MCF 10A (cell line): ENCODE measurements at regions not wholly inside any gene's neighbourhood (a gene's known extent, or its start where the extent isn't known, plus 50 kb on each side); places are given as distances from the start of the nearest gene placed in this dataset.
A peak's percentile ranks its signal among the peaks of the same experiment; 100 is the strongest.
"Not testable (repeated sequence)": the region's sequence is repeated elsewhere in the genome, so short reads cannot be mapped to it uniquely, and the experiment has no call there.

Source experiments
- BruUV-seq: library from RNA; stranded (reverse); fragments of 400-500 nt; replicated peaks from 2 replicates; lab custom pipeline; 2021; lab: Mats Ljungman, UMichigan
- CTCF ChIA-PET: fragments of 300-600 bp; sonication (Branson Sonifier 250); formaldehyde crosslinking; extraction: SDS; loops from one replicate; lab custom pipeline; 2021; ENCODE audit warnings: antibody characterized with exemption, inconsistent platforms; lab: Yijun Ruan, JAX
- POLR2A ChIA-PET: fragments of 300-600, 350-650 bp; sonication (Branson Sonifier 250); formaldehyde crosslinking; extraction: SDS; loops from one replicate; lab custom pipeline; 2020; ENCODE audit warnings: antibody characterized with exemption, inconsistent platforms; lab: Yijun Ruan, JAX
- DNase-seq: peaks from one replicate; pipeline ENCODE4 v3.0.0-alpha.2; 2018; ENCODE audit not compliant: unreplicated experiment
- H3K27ac Mint-ChIP-seq: one replicate; pipeline ENCODE4 v1.8.0; 2022; ENCODE audit warnings: mild to moderate bottlenecking, low read depth, mixed read lengths; ENCODE audit not compliant: unreplicated experiment
- H3K27me3 Mint-ChIP-seq: one replicate; pipeline ENCODE4 v1.8.0; 2022; ENCODE audit warnings: mixed read lengths; ENCODE audit not compliant: insufficient read depth, unreplicated experiment
- H3K36me3 Mint-ChIP-seq: one replicate; pipeline ENCODE4 v1.8.0; 2022; ENCODE audit warnings: mild to moderate bottlenecking, moderate library complexity, mixed read lengths; ENCODE audit not compliant: insufficient read depth, unreplicated experiment
- H3K4me1 Mint-ChIP-seq: one replicate; pipeline ENCODE4 v1.8.0; 2022; ENCODE audit warnings: mixed read lengths; ENCODE audit not compliant: insufficient read depth, unreplicated experiment
- H3K4me3 Mint-ChIP-seq: one replicate; pipeline ENCODE4 v1.8.0; 2022; ENCODE audit warnings: mild to moderate bottlenecking, moderate library complexity, mixed read lengths; ENCODE audit not compliant: unreplicated experiment
- H3K9me3 Mint-ChIP-seq: one replicate; pipeline ENCODE4 v1.8.0; 2022; ENCODE audit warnings: mixed read lengths; ENCODE audit not compliant: unreplicated experiment
- CTCF ChIP-seq: fragments of 200-600 bp; IDR thresholded peaks from one replicate; pipeline ENCODE4 v1.8.0; 2022; ENCODE audit warnings: antibody characterized with exemption, mild to moderate bottlenecking; ENCODE audit not compliant: unreplicated experiment
- intact Hi-C: fragments of 100-400 bp; cut with micrococcal nuclease; formaldehyde crosslinking; loops from 2 replicates; pipeline ENCODE4 v1.14.1; 2022

DNA sequence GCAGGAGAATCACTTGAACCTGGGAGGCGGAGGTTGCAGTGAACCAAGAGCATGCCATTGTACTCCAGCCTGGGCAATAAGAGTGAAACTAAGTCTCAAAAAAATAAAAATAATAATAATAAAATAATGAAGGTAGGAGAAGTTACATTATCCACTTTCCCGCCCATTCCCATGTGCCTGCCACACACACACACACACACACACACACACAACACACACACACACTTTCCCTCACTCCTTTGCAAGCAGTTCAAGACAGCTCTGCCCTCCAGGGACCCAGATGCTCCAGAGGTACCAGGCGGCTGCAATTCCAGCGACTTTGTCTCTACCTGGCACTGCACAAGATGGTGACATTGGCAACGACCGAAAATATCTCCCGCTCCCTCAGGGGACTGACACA, 224.8 kb upstream of the JARID2 start:
- ChIA-PET POLR2A (no interaction called here), CTCF (no interaction called here)
- no peaks in the 10 kb centered on the region for H3K36me3 Mint-ChIP-seq
- TF ChIP-seq CTCF: no peak
- H3K4me3 Mint-ChIP-seq: no peak overlapping the region
- intact Hi-C loops: no loop called here
- no peak overlapping the region for H3K27ac Mint-ChIP-seq
- BruUV-seq: no TSS peak
- DNase-seq: no peak
- H3K9me3 Mint-ChIP-seq: no peaks in the 10 kb centered on the region
- no peaks in the 10 kb centered on the region for H3K27me3 Mint-ChIP-seq
- H3K4me1 Mint-ChIP-seq: no peaks in the 10 kb centered on the region

DNA sequence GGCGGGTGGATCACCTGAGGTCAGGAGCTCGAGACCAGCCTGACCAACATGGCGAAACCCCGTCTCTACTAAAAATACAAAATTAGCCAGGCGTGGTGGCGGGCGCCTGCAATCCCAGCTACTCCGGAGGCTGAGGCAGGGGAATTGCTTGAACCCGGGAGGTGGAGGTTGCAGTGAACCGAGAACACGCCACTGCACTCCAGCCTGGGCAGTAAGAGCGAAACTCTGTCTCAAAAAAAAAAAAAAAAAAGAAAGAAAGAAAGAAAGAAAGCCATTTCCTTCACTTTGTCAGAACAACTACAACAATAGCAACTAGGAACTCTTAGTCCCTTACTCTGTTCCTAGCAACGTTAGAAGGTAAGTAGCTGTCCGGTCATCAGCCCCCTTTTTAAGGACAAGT, 222.9 kb upstream of the JARID2 start:
- H3K9me3 Mint-ChIP-seq, intact Hi-C loops, H3K4me1 Mint-ChIP-seq, H3K36me3 Mint-ChIP-seq, DNase-seq, H3K27ac Mint-ChIP-seq, BruUV-seq, H3K4me3 Mint-ChIP-seq, POLR2A ChIA-PET, H3K27me3 Mint-ChIP-seq, CTCF ChIA-PET: not testable (repeated sequence)

- CTCF ChIA-PET: no interaction called here
- TF ChIP-seq CTCF: no peak
- BruUV-seq: no TSS peak
- Mint-ChIP-seq H3K9me3 (no peaks in the 10 kb centered on the region), H3K27me3 (no peaks in the 10 kb centered on the region), H3K36me3 (no peaks in the 10 kb centered on the region), H3K27ac (no peak overlapping the region), H3K4me3 (no peak overlapping the region), H3K4me1 (peaks cover 6% of the 10 kb centered on the region)
- POLR2A ChIA-PET: no interaction called here
- intact Hi-C loops: no loop called here
- DNase-seq: no peak
Observed at GRCh38 chr6:15023448-15023847, 222.4 kb upstream of the JARID2 start.

DNA sequence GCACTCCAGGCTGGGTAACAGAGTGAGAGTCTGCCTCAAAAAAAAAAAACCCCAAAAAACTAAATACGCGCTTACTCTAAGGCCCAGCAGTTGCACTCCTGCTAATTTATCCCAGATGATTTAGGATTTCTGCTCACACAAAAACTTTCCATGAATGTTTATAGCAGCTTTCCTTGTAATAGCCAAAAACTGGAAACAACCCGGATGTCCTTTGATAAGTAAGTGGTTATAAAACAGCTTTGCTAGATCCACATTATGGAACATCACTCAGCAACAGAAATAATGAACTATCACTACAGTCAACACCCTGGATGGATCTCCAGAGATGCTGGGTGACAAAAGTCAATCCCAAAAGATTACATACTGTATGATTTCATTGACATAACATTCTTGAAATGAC, 220.4 kb upstream of the JARID2 start:
- TF ChIP-seq CTCF: no peak
- ChIA-PET POLR2A (no interaction called here), CTCF (no interaction called here)
- BruUV-seq: no TSS peak
- DNase-seq: no peak
- H3K36me3 Mint-ChIP-seq: no peaks in the 10 kb centered on the region
- intact Hi-C loops: no loop called here
- H3K27ac Mint-ChIP-seq: no peak overlapping the region
- peaks cover 6% of the 10 kb centered on the region for H3K4me1 Mint-ChIP-seq
- H3K27me3 Mint-ChIP-seq: no peaks in the 10 kb centered on the region
- H3K4me3 Mint-ChIP-seq: no peak overlapping the region
- H3K9me3 Mint-ChIP-seq: no peaks in the 10 kb centered on the region

- Mint-ChIP-seq H3K36me3 (no peaks in the 10 kb centered on the region), H3K27me3 (no peaks in the 10 kb centered on the region), H3K4me3 (no peak overlapping the region), H3K9me3 (no peaks in the 10 kb centered on the region), H3K4me1 (peaks cover 6% of the 10 kb centered on the region), H3K27ac (no peak overlapping the region)
- intact Hi-C loops: no loop called here
- POLR2A ChIA-PET: no interaction called here
- CTCF ChIA-PET: interaction anchor here (0.7 kb wide), 1 partner anchor 24 kb away, joined by 6 read pairs; no protein-coding TSS in a partner anchor
- no peak for TF ChIP-seq CTCF
- DNase-seq: peak; percentile 43
- BruUV-seq: no TSS peak
Observed at GRCh38 chr6:15026832-15027231, 219.0 kb upstream of the JARID2 start.
